OCI-LY7 (cell line): ENCODE measurements at regions not wholly inside any gene's neighbourhood (a gene's known extent, or its start where the extent isn't known, plus 50 kb on each side); places are given as distances from the start of the nearest gene placed in this dataset.

Experiments used
- BruUV-seq: library from RNA; stranded (reverse); fragments of 400-500 nt; replicated peaks from 2 replicates; lab custom pipeline; 2021; lab: Mats Ljungman, UMichigan
- CTCF ChIA-PET: fragments of 300-600 bp; sonication (Branson Sonifier 250); formaldehyde crosslinking; loops from one replicate; lab custom pipeline; 2022; ENCODE audit warnings: antibody characterized with exemption; ENCODE audit not compliant: unreplicated experiment; lab: Charles Lee
- POLR2A ChIA-PET: fragments of 300-600 bp; sonication (Branson Sonifier 250); formaldehyde crosslinking; loops from one replicate; lab custom pipeline; 2022; ENCODE audit warnings: antibody characterized with exemption; lab: Charles Lee
- DNase-seq: peaks from one replicate; pipeline ENCODE4 v3.0.0-alpha.2; 2015; ENCODE audit warnings: low spot score
- H2AFZ ChIP-seq: fragments of 200-600 bp; sonication (generic), shearing (Covaris generic); 2 replicates; pipeline ENCODE4 v1.6.1; 2014; ENCODE audit warnings: mild to moderate bottlenecking, antibody characterized with exemption, low read length, moderate library complexity
- H3K27ac ChIP-seq: fragments of 200-600 bp; sonication (generic); 2 replicates; pipeline ENCODE4 v1.5.1; 2014; ENCODE audit warnings: mixed run types, low read depth, mild to moderate bottlenecking, moderate library complexity, low read length, inconsistent platforms; ENCODE audit not compliant: poor library complexity, severe bottlenecking
- H3K36me3 ChIP-seq: fragments of 200-600 bp; sonication (generic); 2 replicates; pipeline ENCODE4 v1.6.1; 2014; ENCODE audit warnings: mild to moderate bottlenecking, antibody characterized with exemption, low read length, moderate library complexity, mixed read lengths; ENCODE audit not compliant: insufficient read depth
- H3K4me1 ChIP-seq: fragments of 200-600 bp; sonication (generic); 2 replicates; pipeline ENCODE4 v1.5.1; 2014; ENCODE audit warnings: mild to moderate bottlenecking, low read length; ENCODE audit not compliant: insufficient read depth, poor library complexity, severe bottlenecking
- H3K4me2 ChIP-seq: fragments of 200-600 bp; sonication (generic); 2 replicates; pipeline ENCODE4 v1.6.1; 2014; ENCODE audit warnings: mild to moderate bottlenecking, low read length
- H3K4me3 ChIP-seq: fragments of 200-600 bp; sonication (generic); 2 replicates; pipeline ENCODE4 v1.5.1; 2014; ENCODE audit warnings: mild to moderate bottlenecking, low read depth, low read length; ENCODE audit not compliant: poor library complexity, severe bottlenecking
- H3K79me2 ChIP-seq: fragments of 200-600 bp; sonication (generic); 2 replicates; pipeline ENCODE4 v1.6.1; 2016; ENCODE audit warnings: low read depth, mild to moderate bottlenecking, low read length, moderate library complexity, mixed read lengths; ENCODE audit not compliant: insufficient read depth
- H3K9me2 ChIP-seq: fragments of 200-600 bp; sonication (generic); 2 replicates; pipeline ENCODE4 v1.6.1; 2016; ENCODE audit warnings: mild to moderate bottlenecking, low read length, mixed read lengths; ENCODE audit not compliant: insufficient read depth
- H3K9me3 ChIP-seq: fragments of 200-600 bp; sonication (generic); 2 replicates; pipeline ENCODE4 v1.6.1; 2014; ENCODE audit warnings: mild to moderate bottlenecking, mixed run types, low read length, mixed read lengths
- H4K20me1 ChIP-seq: fragments of 200-600 bp; sonication (generic); 2 replicates; pipeline ENCODE4 v1.6.1; 2014; ENCODE audit warnings: mild to moderate bottlenecking, antibody characterized with exemption, low read length, moderate library complexity, mixed read lengths; ENCODE audit not compliant: insufficient read depth
- CTCF ChIP-seq: fragments of 200-600 bp; sonication (generic); conservative IDR thresholded peaks from 2 replicates; pipeline ENCODE4 v1.5.1; 2014; ENCODE audit warnings: mild to moderate bottlenecking, antibody characterized with exemption, low read length, moderate library complexity, mixed read lengths
- EZH2phosphoT487 ChIP-seq: fragments of 200-600 bp; sonication (generic); IDR thresholded peaks from 2 replicates; pipeline ENCODE4 v1.6.1; 2018; ENCODE audit warnings: low read depth, borderline replicate concordance, mild to moderate bottlenecking, mixed run types, antibody characterized with exemption, low read length, moderate library complexity, mixed read lengths
- intact Hi-C: fragments of 100-400 bp; cut with micrococcal nuclease; formaldehyde crosslinking; loops from one replicate; pipeline ENCODE4 v1.10.0; 2022; ENCODE audit not compliant: unreplicated experiment

GRCh38 chr1:172952516-172952915, 98.2 kb downstream of the TNFSF18 start:
- Histone ChIP-seq H3K9me3 (no peaks in the 10 kb centered on the region), H3K27ac (no peak overlapping the region), H4K20me1 (no peaks in the 10 kb centered on the region), H3K36me3 (no peaks in the 10 kb centered on the region), H3K79me2 (no peaks in the 10 kb centered on the region), H3K9me2 (no peaks in the 10 kb centered on the region), H3K4me2 (no peak overlapping the region), H3K4me3 (no peak overlapping the region), H3K4me1 (no peaks in the 10 kb centered on the region), H2AFZ (no peak overlapping the region)
- TF ChIP-seq EZH2phosphoT487 (no peak), CTCF (no peak)
- no peak for DNase-seq
- no TSS peak for BruUV-seq
- ChIA-PET CTCF (no interaction called here), POLR2A (no interaction called here)
- intact Hi-C loops = no loop called here

GRCh38 chr1:172954476-172955150, 96.1 kb downstream of the TNFSF18 start:
- CTCF ChIA-PET = no interaction called here
- Histone ChIP-seq H3K4me3 (no peak overlapping the region), H3K9me3 (no peaks in the 10 kb centered on the region), H2AFZ (no peak overlapping the region), H3K36me3 (no peaks in the 10 kb centered on the region), H3K4me1 (no peaks in the 10 kb centered on the region), H3K27ac (no peak overlapping the region), H4K20me1 (no peaks in the 10 kb centered on the region), H3K9me2 (no peaks in the 10 kb centered on the region), H3K4me2 (no peak overlapping the region), H3K79me2 (no peaks in the 10 kb centered on the region)
- no peak for TF ChIP-seq EZH2phosphoT487
- TF ChIP-seq CTCF = no peak
- intact Hi-C loops = no loop called here
- POLR2A ChIA-PET = interaction anchor here (0.9 kb wide), 1 partner anchor 13 kb away, joined by 3 read pairs; no protein-coding TSS in a partner anchor
- no peak for DNase-seq
- BruUV-seq = no TSS peak

- ChIA-PET CTCF (no interaction called here), POLR2A (interaction anchor here (0.9 to 1.2 kb wide), 2 partner anchors 9 to 14 kb away, joined by 3 to 4 read pairs; no protein-coding TSS in a partner anchor)
- no TSS peak for BruUV-seq
- Histone ChIP-seq H3K36me3 (no peaks in the 10 kb centered on the region), H3K4me1 (no peaks in the 10 kb centered on the region), H3K9me3 (no peaks in the 10 kb centered on the region), H3K79me2 (no peaks in the 10 kb centered on the region), H3K4me2 (no peak overlapping the region), H2AFZ (no peak overlapping the region), H3K27ac (no peak overlapping the region), H3K4me3 (no peak overlapping the region), H4K20me1 (no peaks in the 10 kb centered on the region), H3K9me2 (no peaks in the 10 kb centered on the region)
- intact Hi-C loops = no loop called here
- DNase-seq = no peak
- TF ChIP-seq EZH2phosphoT487 (no peak), CTCF (no peak)
Measured at GRCh38 chr1:172955161-172955815, 95.5 kb downstream of the TNFSF18 start.
